Dedifferentiated amniotic fluid mesenchymal stem cell (primary cell): ENCODE measurements at regions not wholly inside any gene's neighbourhood (a gene's known extent, or its start where the extent isn't known, plus 50 kb on each side); places are given as distances from the start of the nearest gene placed in this dataset.
"Not testable (repeated sequence)": the region's sequence is repeated elsewhere in the genome, so short reads cannot be mapped to it uniquely, and the experiment has no call there.

Experiments
- DNase-seq: peaks from one replicate; pipeline ENCODE4 v3.0.0-alpha.2; 2016; ENCODE audit errors: extremely low spot score

- DNase-seq, result no peak
Observed at GRCh38 chr7:131727189-131727588, 170.8 kb upstream of the PODXL start.

- no peak for DNase-seq
Observed at GRCh38 chr7:131726686-131727085, 170.3 kb upstream of the PODXL start.

- no peak for DNase-seq
Observed at GRCh38 chr7:131726031-131726430, 169.6 kb upstream of the PODXL start.

- DNase-seq, result no peak
Observed at GRCh38 chr7:131724776-131725345, 168.4 kb upstream of the PODXL start.

DNA sequence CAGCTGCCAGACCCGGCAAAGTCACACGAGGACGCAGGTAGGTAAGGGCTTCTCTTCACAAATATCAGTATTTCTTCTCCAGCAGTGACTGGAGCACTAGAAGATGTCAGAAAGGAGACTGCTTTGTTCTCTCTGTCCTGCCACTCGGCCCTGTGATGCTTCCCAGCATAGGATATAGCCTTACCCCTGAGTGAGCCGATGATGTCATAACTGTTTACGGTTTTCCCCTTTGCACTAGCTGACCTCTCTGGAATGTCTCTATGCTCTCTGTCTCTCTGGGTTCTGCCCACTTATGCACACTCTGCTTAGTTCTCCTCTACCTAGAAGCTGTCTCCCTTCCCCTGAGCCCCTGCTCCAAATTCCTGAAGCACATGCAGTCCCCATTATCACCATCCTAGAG is 167.5 kb upstream of the PODXL start:
- DNase-seq, result no peak

DNA sequence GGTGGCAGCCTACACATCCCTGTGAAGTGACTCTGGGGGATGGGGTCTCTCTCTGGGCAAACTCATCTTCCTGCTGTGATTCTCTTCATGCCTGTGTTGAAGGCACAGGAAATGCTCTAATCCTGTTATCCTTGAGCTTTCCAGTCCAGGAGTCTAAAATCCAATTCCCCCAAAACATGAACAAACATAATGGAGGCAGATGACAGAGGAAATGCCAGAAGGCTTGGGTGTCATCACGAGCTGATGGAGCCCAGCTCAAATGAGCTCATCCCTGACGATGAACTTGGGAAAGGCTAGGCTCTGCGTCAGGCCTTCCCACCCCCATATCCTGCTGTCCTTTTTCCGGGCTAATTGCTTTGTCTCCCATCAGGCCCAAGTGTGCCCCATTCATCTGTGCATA is 165.9 kb upstream of the PODXL start:
- DNase-seq, result no peak

DNA sequence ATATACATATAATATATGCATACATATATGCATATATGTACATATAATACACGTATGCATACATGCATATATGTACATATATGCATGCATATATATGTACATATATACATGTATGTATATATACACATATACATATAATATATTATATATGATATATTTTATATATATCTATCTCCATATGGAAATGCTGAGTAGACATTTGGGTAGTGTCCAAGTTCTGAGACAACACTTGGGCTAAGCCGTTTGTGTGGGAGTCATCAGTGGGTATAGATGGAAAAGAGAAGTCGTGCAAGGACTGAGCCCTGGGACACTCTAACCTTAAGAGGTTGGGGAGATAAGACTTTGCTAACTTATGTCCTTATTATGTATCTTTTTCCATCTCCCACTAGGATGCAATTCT is 165.2 kb upstream of the PODXL start:
- DNase-seq, result no peak

DNA sequence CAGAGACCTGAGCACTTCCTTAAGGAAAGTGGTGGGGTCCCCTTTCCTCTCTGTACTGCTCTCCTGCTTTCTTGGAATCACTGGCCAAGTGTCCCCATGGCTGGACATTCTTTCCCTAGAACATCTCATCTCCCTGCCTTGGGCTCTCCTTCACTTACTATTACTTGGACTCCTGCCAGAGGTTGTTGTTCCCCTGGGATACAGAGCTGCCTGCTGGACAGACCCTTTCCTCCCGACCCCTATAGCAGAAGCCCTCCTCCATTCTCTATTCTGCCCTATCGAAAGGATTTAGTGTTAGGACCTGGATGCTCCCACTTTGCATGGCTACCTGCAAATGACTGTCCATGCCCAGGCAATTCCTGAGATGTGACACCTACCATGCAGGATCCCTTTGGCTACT is 164.3 kb upstream of the PODXL start:
- no peak for DNase-seq

GRCh38 chr7:131717181-131717580 is 160.8 kb upstream of the PODXL start:
- no peak for DNase-seq

DNA sequence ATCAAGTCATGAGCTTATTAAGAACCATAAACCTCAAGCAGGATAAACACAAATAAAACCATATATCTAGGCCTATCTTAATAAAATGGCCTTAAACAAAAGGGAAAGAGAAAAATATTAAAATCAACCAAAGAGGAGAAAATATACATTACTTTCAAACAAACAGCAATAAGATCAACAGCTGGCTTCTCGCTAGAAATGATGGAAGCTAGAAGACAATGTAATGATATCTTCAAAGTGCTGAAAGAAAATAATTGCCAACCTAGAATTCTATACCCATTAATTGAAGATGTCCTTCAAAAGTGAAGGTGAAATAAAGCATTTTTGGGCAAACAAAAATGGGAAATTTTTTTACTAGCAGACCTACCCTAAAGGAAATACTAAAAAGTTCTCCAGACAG is 142.9 kb upstream of the PODXL start:
- no peak for DNase-seq

DNA sequence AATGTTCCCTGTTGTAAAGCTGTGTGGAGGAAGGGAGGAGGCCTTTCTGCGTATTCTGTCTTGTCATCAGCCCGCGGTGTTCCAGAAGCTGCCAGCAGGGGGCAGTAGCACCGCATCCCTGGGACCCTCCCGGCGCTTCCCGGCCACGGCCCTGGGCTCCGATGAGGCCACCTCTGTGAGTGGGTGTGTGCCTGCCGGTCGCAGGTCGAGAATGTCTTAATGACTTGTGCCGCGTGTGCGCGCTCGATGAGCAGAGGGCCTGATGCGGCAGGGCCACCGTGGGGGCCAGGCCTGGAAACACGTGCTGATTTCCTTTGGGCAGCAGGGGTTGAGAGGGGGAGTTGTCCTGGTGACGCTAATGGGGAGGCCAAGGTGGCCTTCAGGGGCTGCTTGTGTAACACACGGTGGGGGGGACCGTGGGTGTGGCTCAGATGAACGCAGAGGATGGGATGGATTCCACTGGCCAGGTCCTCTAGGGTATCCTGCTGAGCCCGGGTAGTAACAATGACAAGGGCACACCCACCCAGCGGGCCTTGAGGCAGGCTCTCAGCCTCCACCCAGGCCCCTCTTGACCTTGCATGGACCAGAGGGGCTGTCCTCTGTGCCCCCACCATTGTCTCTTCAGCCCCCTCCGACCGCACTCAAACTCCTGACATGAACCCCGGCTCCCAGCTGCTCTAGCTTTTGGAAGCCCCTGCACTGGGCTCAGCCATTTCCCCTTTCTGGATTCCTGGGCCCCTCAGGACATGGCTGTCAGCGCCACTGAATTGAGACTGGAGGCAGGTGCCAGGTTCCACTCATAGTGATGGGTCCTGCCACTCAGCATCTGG is 135.9 kb upstream of the PODXL start:
- no peak for DNase-seq

DNA sequence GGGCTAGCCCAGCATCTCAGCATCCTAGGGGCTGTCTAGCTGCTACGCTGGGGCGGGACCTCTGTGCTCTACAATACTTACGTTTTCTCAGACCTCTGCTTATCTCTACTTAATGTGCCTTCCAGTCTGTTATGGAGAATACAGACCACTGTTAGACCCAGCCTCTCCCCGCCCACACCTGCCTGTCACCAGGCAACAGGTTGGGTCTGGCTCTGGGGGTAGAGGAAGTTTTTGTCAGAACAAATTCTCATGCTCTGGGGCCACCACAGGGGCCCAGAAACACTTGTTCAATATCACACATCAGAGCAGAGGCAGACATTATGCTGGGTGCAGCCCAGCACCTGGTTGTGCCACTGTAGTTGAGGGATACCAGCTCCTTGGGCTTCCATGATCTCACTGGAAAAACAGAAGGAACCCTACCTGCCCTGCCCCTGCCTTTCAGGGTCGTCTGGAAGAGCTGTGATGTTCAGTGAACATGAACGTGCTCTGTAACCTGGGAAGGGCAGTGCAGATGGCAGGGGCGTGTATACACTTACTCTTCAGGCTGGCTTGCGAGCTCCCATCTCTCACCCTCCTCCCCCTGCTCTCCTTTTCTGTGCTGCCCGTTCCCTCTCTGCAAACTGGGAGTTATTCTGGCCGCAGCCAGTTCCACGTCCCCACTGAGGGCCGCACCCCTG is 135.2 kb upstream of the PODXL start:
- DNase-seq, result no peak

GRCh38 chr7:131690441-131690840 is 134.0 kb upstream of the PODXL start:
- DNase-seq, result no peak

DNA sequence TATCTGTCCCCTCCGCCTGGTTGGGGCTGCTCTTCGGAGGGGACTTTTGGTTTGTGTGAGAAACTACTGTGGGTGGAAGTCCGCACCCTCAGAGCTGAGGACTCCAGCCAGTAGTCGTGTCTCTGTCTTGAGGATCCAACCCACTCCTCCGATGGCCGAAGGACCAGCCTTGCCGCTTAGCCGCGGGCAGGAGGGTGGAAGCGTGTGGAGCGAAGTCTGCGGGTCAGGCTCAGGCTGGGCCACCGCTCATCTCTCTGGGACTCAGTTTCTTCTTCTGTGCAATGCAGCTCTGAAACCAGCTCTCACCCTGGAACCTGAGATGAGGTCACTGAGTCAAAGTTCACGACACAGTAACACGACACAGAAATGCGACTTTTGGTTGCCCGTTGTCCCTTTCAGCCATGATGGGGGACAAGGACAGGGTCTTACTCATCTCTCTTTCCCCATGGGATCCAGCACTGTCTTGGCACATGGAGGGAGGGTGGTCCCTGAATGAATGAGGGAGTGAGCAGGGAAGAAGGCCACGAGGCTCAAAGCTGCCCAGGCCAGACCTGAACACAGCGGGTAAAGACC is 133.3 kb upstream of the PODXL start:
- no peak for DNase-seq

DNA sequence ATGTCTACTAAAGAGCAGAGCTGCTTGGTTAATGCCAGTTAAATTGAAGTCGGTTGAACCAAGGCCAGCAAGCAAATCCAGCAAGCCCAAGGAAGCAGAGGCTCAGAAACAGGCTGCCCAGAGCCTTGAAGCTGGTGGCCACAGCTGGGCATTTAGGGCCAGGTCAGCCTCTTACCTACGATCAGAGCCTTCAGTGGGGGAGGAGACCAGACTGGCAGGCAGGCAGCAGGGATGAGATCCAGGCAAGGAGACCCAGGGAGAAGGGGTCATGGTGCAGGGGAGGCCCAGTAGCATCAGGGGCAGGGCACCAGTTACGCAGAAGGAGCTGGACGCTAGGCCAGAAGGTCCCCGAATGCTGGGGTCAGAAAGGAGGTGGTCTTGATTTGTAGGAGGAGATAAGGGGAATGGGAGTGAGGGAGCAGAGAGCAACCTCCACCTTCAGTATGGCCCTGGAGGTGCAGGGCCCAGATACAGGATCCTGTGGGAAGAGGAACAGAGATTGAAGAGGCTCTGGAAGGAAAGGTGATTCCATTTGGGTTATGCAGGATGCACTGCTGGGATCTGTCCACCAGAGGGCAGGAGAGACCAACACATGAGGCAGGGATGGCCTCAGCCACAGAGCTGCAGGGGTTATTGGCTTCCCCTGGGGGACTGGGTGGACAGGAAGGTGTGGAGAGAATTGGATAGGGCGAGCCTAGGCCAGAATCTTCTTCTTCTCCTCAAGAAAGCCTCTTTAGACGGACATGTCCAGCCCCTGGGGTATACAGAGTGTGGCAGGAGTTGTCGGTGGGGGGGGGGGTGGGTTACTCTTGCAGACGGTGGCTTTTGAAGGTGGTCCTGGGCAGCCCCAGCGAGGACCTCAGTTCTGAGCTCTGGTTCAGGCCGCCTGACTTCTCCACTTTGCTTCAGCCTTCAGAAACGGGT is 132.6 kb upstream of the PODXL start:
- peak; percentile 28 for DNase-seq

- no peak for DNase-seq
Observed at GRCh38 chr7:131687296-131687695, 130.9 kb upstream of the PODXL start.

DNA sequence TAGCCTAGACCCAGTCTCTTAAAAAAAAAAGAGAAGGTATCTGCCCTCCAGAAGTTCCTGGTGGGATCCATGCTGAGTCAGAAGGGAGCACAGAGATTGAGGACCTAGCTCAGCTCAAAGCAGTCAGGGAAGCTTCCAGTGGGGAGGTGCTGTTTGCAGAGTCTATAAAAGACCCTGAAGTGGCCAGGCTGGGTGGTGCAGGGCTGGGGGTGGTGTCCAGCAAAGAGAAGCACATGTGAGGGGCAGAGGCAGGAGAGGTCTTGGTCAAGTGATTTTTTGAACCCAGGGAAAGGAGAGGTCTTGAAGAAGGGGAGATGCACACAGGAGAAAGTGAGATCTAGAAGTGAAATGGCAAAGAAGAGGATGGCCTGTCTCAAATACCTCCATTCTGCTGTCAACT is 130.4 kb upstream of the PODXL start:
- no peak for DNase-seq

- DNase-seq, result no peak
Observed at GRCh38 chr7:131683536-131684125, 127.2 kb upstream of the PODXL start.

GRCh38 chr7:131681961-131682360 is 125.5 kb upstream of the PODXL start:
- DNase-seq, result no peak

DNA sequence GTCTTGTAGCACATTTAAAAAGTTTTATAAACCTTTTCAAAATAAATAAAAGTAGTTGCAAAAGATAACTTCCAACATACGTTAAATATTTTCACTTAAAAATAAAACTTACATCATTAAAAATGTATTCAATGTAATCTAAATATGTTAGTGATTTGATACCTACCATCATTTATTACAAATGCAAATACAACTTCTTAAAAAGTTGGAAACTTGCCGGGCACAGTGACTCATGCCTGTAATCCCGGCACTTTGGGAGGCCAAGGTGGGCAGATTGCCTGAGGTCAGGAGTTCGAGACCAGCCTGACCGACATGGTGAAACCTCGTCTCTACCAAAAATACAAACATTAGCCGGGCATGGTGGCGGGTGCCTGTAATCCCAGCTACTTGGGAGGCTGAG is 122.6 kb upstream of the PODXL start:
- DNase-seq, result not testable (repeated sequence)

DNA sequence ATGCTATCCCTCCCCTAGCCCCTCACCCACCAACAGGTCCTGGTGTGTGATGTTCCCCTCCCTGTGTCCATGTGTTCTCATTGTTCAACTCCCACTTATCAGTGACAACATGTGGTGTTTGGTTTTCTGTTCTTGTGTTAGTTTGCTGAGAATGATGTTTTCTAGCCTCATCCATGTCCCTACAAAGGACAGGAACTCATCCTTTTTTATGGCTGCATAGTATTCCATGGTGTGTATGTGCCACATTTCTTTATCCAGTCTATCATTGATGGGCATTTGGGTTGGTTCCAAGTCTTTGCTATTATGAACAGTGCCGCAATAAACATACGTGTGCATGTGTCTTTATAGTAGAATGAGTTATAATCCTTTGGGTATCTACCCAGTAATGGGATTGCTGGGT is 120.4 kb upstream of the PODXL start:
- not testable (repeated sequence) for DNase-seq
